RKO (cell line): ENCODE measurements at regions not wholly inside any gene's neighbourhood (a gene's known extent, or its start where the extent isn't known, plus 50 kb on each side); places are given as distances from the start of the nearest gene placed in this dataset.
A peak's percentile ranks its signal among the peaks of the same experiment; 100 is the strongest.
"Not testable (repeated sequence)": the region's sequence is repeated elsewhere in the genome, so short reads cannot be mapped to it uniquely, and the experiment has no call there.

ENCODE experiments used
- DNase-seq: peaks from one replicate; pipeline ENCODE4 v3.0.0-alpha.2; 2016; ENCODE audit warnings: low spot score

GRCh38 chrX:23458957-23459356 is 124.3 kb downstream of the PTCHD1 start:
- not testable (repeated sequence) for DNase-seq

- no peak for DNase-seq
Measured at GRCh38 chrX:23465105-23465791, 130.6 kb downstream of the PTCHD1 start.

GRCh38 chrX:23465985-23466384 is 131.3 kb downstream of the PTCHD1 start:
- no peak for DNase-seq

GRCh38 chrX:23478056-23478455 is 143.4 kb downstream of the PTCHD1 start:
- DNase-seq: no peak

- DNase-seq: no peak
Measured at GRCh38 chrX:23478561-23478960, 143.9 kb downstream of the PTCHD1 start.

GRCh38 chrX:23482561-23482960 is 147.9 kb downstream of the PTCHD1 start:
- no peak for DNase-seq

- DNase-seq: no peak
Measured at GRCh38 chrX:23483396-23483795, 148.7 kb downstream of the PTCHD1 start.

GRCh38 chrX:23493941-23494374 is 159.3 kb downstream of the PTCHD1 start:
- peak; percentile 66 for DNase-seq

GRCh38 chrX:23494741-23495140 is 160.1 kb downstream of the PTCHD1 start:
- DNase-seq: no peak

GRCh38 chrX:23497919-23498318 is 163.3 kb downstream of the PTCHD1 start:
- DNase-seq: no peak

GRCh38 chrX:23501974-23502373 is 165.3 kb upstream of the PRDX4 start:
- no peak for DNase-seq

GRCh38 chrX:23503835-23504539 is 163.3 kb upstream of the PRDX4 start:
- DNase-seq: peak; percentile 96

GRCh38 chrX:23504540-23504884 is 162.8 kb upstream of the PRDX4 start:
- no peak for DNase-seq

- no peak for DNase-seq
Measured at GRCh38 chrX:23504895-23505294, 162.4 kb upstream of the PRDX4 start.

- DNase-seq: no peak
Measured at GRCh38 chrX:23505531-23506303, 161.6 kb upstream of the PRDX4 start.

- DNase-seq: no peak
Measured at GRCh38 chrX:23509256-23509655, 158.0 kb upstream of the PRDX4 start.

- no peak for DNase-seq
Measured at GRCh38 chrX:23511793-23512192, 155.5 kb upstream of the PRDX4 start.

GRCh38 chrX:23513121-23513520 is 154.2 kb upstream of the PRDX4 start:
- no peak for DNase-seq

- no peak for DNase-seq
Measured at GRCh38 chrX:23514082-23514481, 153.2 kb upstream of the PRDX4 start.

- DNase-seq: no peak
Measured at GRCh38 chrX:23515028-23515427, 152.3 kb upstream of the PRDX4 start.

GRCh38 chrX:23523026-23523657 is 144.2 kb upstream of the PRDX4 start:
- not testable (repeated sequence) for DNase-seq

- no peak for DNase-seq
Measured at GRCh38 chrX:23524467-23524866, 142.8 kb upstream of the PRDX4 start.

GRCh38 chrX:23525531-23525930 is 141.8 kb upstream of the PRDX4 start:
- DNase-seq: no peak
